CD4-positive, alpha-beta T cell (primary cell): ENCODE measurements at regions not wholly inside any gene's neighbourhood (a gene's known extent, or its start where the extent isn't known, plus 50 kb on each side); places are given as distances from the start of the nearest gene placed in this dataset.

ENCODE experiments used
- ATAC-seq: fragments of 200-7000 bp; cut with Tn5 transposase; one replicate; pipeline ENCODE4 v1.10.0; 2022; ENCODE audit warnings: mild to moderate bottlenecking; ENCODE audit not compliant: poor library complexity
- CTCF ChIA-PET: fragments of 350-600 bp; sonication (Branson Sonifier 250); formaldehyde crosslinking; loops from one replicate; lab custom pipeline; 2021; ENCODE audit warnings: antibody characterized with exemption, inconsistent platforms; lab: Charles Lee
- POLR2A ChIA-PET: fragments of 350-600 bp; sonication (Branson Sonifier 250); formaldehyde crosslinking; loops from one replicate; lab custom pipeline; 2021; ENCODE audit warnings: antibody characterized with exemption, inconsistent platforms; lab: Charles Lee
- DNase-seq, 14 experiments: peaks; one replicate each; pipeline ENCODE4 v3.0.0-alpha.2; 2013 to 2020; ENCODE audit warnings: mixed read lengths in 2 of 14
- H3K27ac ChIP-seq, 2 donors: one replicate each; pipeline versions ENCODE4 v1.5.1 to v1.7.0; 2013; ENCODE audit warnings: low read length in 2 of 2, low read depth in 1 of 2, mild to moderate bottlenecking in 1 of 2
- H3K27me3 ChIP-seq, 2 experiments: 1 replicate in 1 of 2; 2 replicates in 1 of 2; pipeline versions ENCODE4 v1.6.1 to v1.7.0; 2013; ENCODE audit warnings: low read length in 2 of 2, control low read depth in 1 of 2, mild to moderate bottlenecking in 1 of 2, moderate library complexity in 1 of 2; ENCODE audit not compliant: insufficient read depth in 2 of 2, control insufficient read depth in 1 of 2
- H3K36me3 ChIP-seq: one replicate; pipeline ENCODE4 v1.6.1; 2013; ENCODE audit warnings: low read length, control low read depth; ENCODE audit not compliant: insufficient read depth
- H3K4me1 ChIP-seq: one replicate; pipeline ENCODE4 v1.6.1; 2013; ENCODE audit warnings: low read length, control low read depth; ENCODE audit not compliant: insufficient read depth
- H3K4me3 ChIP-seq: one replicate; pipeline ENCODE4 v1.5.1; 2013; ENCODE audit warnings: mild to moderate bottlenecking, low read length, moderate library complexity
- H3K9me3 ChIP-seq, 2 experiments: 1 replicate in 1 of 2; 2 replicates in 1 of 2; pipeline versions ENCODE4 v1.6.1 to v1.7.0; 2013; ENCODE audit warnings: low read length in 2 of 2, mild to moderate bottlenecking in 2 of 2, control low read depth in 1 of 2, moderate library complexity in 1 of 2; ENCODE audit not compliant: control insufficient read depth in 1 of 2, insufficient read depth in 1 of 2
- H3K27ac Mint-ChIP-seq: one replicate; pipeline ENCODE4 v1.8.0; 2020; ENCODE audit warnings: mixed read lengths
- H3K27me3 Mint-ChIP-seq: one replicate; pipeline ENCODE4 v1.8.0; 2021; ENCODE audit warnings: mixed read lengths
- H3K36me3 Mint-ChIP-seq: one replicate; pipeline ENCODE4 v1.8.0; 2021; ENCODE audit warnings: low read depth, mixed read lengths
- H3K4me1 Mint-ChIP-seq: one replicate; pipeline ENCODE4 v1.8.0; 2021; ENCODE audit warnings: low read depth, mixed read lengths
- H3K4me3 Mint-ChIP-seq: one replicate; pipeline ENCODE4 v1.8.0; 2020; ENCODE audit warnings: mild to moderate bottlenecking, mixed read lengths
- H3K9me3 Mint-ChIP-seq: one replicate; pipeline ENCODE4 v1.8.0; 2020; ENCODE audit warnings: mixed read lengths
- CTCF ChIP-seq: fragments of 200-600 bp; IDR thresholded peaks from one replicate; pipeline ENCODE4 v1.8.0; 2022; ENCODE audit warnings: antibody characterized with exemption, mild to moderate bottlenecking
- intact Hi-C, 2 experiments: fragments of 100-400 bp; cut with DNase I in 1 of 2; cut with micrococcal nuclease in 1 of 2; formaldehyde crosslinking; loops; one replicate each; pipeline versions ENCODE4 v1.15.1 to v1.9.0; 2023 to 2025; cut with DNase I, micrococcal nuclease

DNA sequence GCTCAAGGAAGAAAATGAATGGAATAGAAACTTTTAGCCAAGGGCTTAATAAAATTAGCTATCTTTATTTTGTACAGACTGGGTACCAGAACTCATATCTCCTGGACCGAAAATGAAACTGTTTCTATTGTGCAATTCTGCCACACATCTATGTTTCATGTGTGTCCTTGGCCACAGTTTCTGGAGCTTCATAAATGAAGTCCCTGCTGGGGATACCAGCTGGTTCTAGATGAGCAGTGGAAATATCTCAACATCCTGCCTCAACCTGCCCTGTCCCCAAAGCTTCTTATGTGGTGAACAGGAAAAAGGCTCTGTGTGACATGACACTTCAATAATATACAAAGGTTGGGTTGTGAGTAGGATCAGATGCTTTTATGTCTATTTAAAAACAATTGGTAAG lies 310.1 kb upstream of the SORCS1 start:
- peaks cover 6% of the 10 kb centered on the region for H3K9me3 Mint-ChIP-seq
- no peak overlapping the region for H3K27ac Mint-ChIP-seq
- POLR2A ChIA-PET = no interaction called here
- intact Hi-C loops = no loop called here
- no peak overlapping the region for H3K4me3 ChIP-seq
- CTCF ChIA-PET = no interaction called here
- H3K27ac ChIP-seq = no peak overlapping the region
- H3K36me3 Mint-ChIP-seq = no peaks in the 10 kb centered on the region
- H3K4me1 ChIP-seq = no peaks in the 10 kb centered on the region
- H3K9me3 ChIP-seq = peaks cover 6% of the 10 kb centered on the region in 2 experiments
- no peak for TF ChIP-seq CTCF
- no peaks in the 10 kb centered on the region for H3K27me3 Mint-ChIP-seq
- H3K27me3 ChIP-seq = no peaks in the 10 kb centered on the region
- DNase-seq (no peak), ATAC-seq (no peak)
- H3K4me3 Mint-ChIP-seq = no peak overlapping the region
- H3K36me3 ChIP-seq = no peaks in the 10 kb centered on the region
- H3K4me1 Mint-ChIP-seq = no peaks in the 10 kb centered on the region

- H3K4me3 ChIP-seq = no peak overlapping the region
- peaks cover 6% of the 10 kb centered on the region in 2 experiments for H3K9me3 ChIP-seq
- H3K36me3 Mint-ChIP-seq = no peaks in the 10 kb centered on the region
- no peak overlapping the region for H3K27ac ChIP-seq
- no peak for DNase-seq
- no peak for ATAC-seq
- H3K27me3 ChIP-seq = no peaks in the 10 kb centered on the region
- intact Hi-C loops = no loop called here
- TF ChIP-seq CTCF = no peak
- peaks cover 11% of the 10 kb centered on the region for H3K9me3 Mint-ChIP-seq
- no peaks in the 10 kb centered on the region for H3K4me1 ChIP-seq
- ChIA-PET CTCF (no interaction called here), POLR2A (no interaction called here)
- no peaks in the 10 kb centered on the region for H3K4me1 Mint-ChIP-seq
- H3K36me3 ChIP-seq = no peaks in the 10 kb centered on the region
- H3K27me3 Mint-ChIP-seq = no peaks in the 10 kb centered on the region
- H3K4me3 Mint-ChIP-seq = no peak overlapping the region
- no peak overlapping the region for H3K27ac Mint-ChIP-seq
These were observed 308.7 kb upstream of the SORCS1 start for GRCh38 chr10:107473225-107473624.

- H3K27ac Mint-ChIP-seq = no peak overlapping the region
- Histone ChIP-seq H3K4me3 (no peak overlapping the region), H3K4me1 (no peaks in the 10 kb centered on the region), H3K27me3 (no peaks in the 10 kb centered on the region), H3K27ac (no peak overlapping the region), H3K36me3 (no peaks in the 10 kb centered on the region), H3K9me3 (peaks cover 6% of the 10 kb centered on the region in 2 experiments)
- H3K9me3 Mint-ChIP-seq = peaks cover 11% of the 10 kb centered on the region
- ATAC-seq (no peak), DNase-seq (no peak)
- H3K4me1 Mint-ChIP-seq = no peaks in the 10 kb centered on the region
- CTCF ChIA-PET = interaction anchor here (0.7 kb wide), 1 partner anchor 66 kb away, joined by 3 read pairs; no protein-coding TSS in a partner anchor
- no peaks in the 10 kb centered on the region for H3K27me3 Mint-ChIP-seq
- no peak overlapping the region for H3K4me3 Mint-ChIP-seq
- intact Hi-C loops = no loop called here
- no peak for TF ChIP-seq CTCF
- POLR2A ChIA-PET = no interaction called here
- no peaks in the 10 kb centered on the region for H3K36me3 Mint-ChIP-seq
These were observed 307.4 kb upstream of the SORCS1 start for GRCh38 chr10:107471911-107472310.
